D341Med (cell line): ENCODE measurements at regions not wholly inside any gene's neighbourhood (a gene's known extent, or its start where the extent isn't known, plus 50 kb on each side); places are given as distances from the start of the nearest gene placed in this dataset.
A peak's percentile ranks its signal among the peaks of the same experiment; 100 is the strongest.
"Not testable (repeated sequence)": the region's sequence is repeated elsewhere in the genome, so short reads cannot be mapped to it uniquely, and the experiment has no call there.

Experiments used
- DNase-seq: peaks from one replicate; pipeline ENCODE4 v3.0.0; 2012; ENCODE audit warnings: low spot score

DNA sequence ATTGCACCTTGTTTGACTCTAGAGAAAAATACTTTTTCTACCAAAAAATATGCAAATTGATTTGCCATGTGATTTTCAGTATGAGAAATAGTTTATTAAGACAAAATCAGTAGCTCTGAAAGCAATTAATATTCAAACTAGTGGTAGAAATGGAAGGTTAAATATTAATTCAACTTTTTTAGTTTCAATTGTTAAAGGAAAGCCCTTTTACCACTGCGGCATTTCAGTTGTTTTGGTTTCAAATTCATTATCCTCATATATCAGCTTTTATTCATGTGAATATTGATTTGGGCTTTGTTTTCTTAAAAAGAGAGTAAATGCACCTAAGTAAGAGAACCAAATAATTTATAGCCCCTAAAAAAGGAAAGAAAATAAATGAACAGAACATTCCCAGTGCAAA lies 660.6 kb upstream of the CHD1 start:
- no peak for DNase-seq

- no peak for DNase-seq
Observed at GRCh38 chr5:99587983-99588382, 659.2 kb upstream of the CHD1 start.

DNA sequence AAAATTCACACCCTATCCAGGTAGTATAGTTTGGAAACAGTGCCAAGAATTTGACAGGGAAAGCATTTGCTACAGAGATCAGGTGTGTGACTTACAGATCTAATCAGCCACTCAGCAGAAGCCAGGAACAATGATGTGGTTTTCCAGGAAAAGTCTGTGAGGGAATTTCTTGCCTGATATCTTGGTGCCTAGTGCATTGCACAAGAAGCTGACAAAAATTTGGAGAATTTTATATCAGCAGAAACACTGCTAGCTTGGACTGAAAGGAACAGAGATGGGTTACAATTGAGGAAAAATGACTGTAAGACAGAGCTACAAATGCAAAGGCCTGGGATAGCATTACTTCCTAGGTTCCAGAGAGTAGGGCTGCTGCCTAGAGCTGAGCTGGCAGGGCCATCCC lies 658.1 kb upstream of the CHD1 start:
- DNase-seq = no peak

DNA sequence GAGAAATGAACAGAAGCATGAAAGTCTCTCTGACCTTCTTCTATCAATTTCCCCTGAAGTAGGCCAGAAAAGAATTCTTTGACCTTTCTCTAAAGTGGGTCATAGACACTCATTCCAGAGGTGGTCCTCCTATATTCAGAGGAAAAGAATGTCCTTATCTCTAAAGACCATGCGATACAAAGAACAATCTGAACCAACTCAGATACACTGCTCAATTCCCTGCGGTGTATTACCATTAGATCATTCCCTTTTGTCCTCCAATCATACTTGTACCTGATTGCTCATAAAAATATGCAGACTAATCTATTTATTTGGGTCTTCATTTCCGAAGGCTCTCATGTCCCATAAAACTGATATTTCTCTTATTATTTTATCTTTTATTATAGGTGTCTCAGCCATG lies 652.4 kb upstream of the CHD1 start:
- not testable (repeated sequence) for DNase-seq

GRCh38 chr5:99562937-99563627 lies 634.3 kb upstream of the CHD1 start:
- not testable (repeated sequence) for DNase-seq

DNA sequence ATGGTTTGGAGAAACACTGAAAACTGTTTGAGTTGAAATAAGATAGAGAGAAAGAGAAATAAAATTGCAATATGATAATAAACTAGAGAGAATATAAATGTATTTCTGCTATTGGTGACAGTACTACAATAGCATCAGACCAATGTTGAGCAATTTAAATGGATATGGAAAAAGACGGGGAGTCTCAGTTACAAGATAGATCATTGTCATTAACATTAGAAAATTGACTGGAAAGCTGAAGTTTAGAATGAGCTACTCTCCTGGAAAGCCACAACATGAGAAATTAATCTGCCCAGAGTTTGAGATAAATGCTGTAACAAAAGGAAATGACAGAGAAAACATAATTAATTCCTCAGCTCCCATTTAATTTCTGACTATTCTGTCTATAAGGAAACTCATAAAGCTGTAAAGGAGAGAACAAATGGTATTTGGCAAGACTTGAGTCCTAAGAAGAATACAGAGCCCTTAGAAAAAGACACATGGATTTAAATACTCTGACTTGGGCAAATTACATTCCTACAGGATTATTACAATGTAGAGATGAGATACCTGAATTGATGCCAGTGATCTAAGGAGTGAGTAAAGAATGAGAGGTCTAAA lies 624.5 kb upstream of the CHD1 start:
- DNase-seq = no peak

DNA sequence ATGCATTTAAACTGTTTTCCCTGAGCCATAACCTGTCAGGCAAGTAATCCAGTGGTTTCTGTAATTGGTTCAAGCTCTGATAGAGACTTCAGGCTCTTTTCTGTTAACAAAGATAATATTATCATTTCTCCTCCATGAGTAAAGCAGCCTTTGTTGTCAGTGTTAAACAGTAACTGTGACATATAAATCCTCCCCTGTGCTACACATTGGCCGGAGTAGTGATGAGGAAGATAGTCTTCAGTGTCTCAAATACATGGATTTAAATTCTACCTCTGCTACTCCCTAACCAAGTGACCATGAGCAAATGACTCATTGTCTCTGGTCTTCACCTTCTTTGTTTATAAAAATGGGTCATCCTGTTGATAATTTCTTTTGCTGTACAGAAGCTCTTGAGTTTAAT lies 615.5 kb upstream of the CHD1 start:
- DNase-seq = no peak

GRCh38 chr5:99543841-99544240 lies 615.0 kb upstream of the CHD1 start:
- DNase-seq = no peak

DNA sequence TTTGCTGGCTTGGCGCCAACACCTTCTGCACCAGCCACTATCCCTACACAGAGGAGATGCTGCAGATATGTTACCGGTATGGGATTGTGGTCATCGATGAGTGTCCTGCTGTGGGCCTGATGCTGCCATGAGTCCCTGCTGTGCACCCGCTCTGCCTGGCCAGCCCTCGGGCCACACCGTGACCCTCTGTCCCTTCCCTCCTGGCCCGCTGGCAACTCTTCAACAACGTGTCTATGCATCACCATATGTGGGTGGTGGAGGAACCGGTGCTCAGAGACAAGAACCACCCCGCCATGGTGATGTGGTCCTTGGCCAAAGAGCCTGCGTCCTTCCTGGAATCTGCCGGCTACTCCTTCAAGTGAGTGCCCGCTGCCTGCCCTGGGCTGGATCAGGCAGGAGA lies 605.4 kb upstream of the CHD1 start:
- not testable (repeated sequence) for DNase-seq

DNA sequence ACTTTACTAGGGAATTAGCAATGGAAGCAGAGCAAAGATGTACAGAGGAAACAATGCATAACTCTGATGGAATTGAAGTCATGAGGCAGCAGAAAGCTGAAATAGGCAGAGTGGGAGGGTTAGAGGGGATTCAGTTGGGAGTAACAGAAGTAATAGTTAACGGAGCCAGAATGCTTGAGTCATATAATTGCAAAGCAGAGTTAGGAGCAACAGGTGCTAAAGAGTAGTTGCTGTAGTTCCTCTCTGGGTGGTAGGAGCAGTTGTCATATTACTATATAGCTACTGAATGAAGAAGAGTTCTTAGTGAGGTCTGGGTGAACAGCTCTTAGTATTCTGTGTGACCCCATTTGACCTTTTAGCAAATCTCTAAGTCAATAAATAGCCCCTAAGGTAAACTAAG lies 592.9 kb upstream of the CHD1 start:
- DNase-seq = not testable (repeated sequence)

DNA sequence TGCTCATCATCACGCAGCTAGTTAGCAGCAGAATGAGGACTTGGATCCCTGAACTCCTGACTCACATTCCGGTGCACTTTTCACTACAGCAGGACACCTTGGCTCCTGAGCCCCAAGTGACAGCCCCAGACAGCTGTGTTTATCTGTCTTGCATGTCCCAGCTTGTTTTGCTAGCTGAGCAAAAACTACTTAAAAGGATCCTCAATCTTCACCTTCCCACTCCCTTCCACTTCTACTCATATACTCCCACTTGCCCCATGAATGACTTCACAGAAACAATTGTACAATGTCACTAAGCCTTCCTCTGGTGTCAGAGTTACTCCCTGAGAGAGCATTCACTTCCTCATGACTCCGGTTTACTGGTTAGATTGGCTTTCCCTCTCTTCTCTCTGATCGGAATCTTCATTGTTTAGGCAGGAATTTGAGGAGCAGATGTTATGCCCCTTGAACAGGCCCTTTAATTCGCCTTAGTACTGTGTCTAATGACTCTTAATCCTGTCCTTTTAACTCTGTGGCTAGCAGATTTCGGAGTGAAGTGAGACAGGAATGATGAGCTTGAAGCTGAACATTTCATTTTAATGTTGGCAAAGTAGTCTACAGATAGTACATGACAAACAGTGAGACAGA lies 587.2 kb upstream of the CHD1 start:
- peak; percentile 14 for DNase-seq

- DNase-seq = not testable (repeated sequence)
Observed at GRCh38 chr5:99510237-99510866, 581.5 kb upstream of the CHD1 start.

DNA sequence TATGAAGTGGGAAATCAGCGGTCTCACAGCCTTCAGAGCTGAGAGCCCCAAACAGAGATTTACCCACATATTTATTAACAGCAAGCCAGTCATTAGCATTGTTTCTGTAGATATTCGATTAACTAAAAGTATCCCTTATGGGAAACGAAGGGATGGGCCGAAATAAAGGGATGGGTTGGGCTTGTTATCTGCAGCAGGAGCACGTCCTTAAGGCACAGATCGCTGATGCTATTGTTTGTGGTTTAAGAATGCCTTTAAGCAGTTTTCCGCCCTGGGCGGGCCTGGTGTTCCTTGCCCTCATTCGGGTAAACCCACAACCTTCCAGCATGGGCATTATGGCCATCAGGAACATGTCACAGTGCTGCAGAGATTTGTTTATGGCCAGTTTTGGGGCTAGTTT lies 580.3 kb upstream of the CHD1 start:
- not testable (repeated sequence) for DNase-seq

- DNase-seq = not testable (repeated sequence)
Observed at GRCh38 chr5:99495456-99495855, 566.6 kb upstream of the CHD1 start.

- not testable (repeated sequence) for DNase-seq
Observed at GRCh38 chr5:99478450-99478849, 549.6 kb upstream of the CHD1 start.

DNA sequence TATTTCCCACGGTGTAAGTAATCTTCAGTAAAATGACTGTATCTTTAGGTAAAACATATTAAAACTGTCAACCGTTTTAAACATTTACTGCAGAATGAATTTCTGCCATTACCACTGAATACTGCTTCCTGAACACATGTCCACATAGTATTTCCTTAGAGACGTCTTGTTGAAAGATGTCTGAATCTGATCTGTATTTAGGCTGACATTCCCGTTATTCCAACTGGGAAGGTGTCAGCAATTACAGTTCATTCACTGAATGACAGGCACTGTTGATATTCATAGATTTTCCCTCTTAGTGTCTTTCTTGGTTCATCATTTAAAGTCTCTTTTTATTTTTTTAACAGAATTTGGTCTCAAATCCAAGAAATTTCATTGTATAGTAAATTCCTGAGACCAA lies 544.5 kb upstream of the CHD1 start:
- not testable (repeated sequence) for DNase-seq

DNA sequence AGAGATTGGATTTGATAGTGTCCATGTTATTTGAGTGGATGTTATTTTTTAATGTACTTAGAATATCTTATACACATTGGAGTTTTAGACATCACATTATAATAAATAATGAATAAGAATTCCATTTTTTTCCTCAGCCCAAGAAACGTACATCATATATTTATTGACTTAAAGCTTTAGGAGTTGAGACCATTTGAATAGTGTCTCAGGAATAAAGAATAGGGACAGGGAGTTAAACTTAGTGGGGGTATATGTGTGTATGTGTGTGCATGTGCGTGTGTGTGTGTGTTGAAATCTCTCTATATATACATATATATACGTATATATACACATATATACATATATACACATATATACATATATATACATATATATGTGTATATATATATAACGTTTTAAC lies 542.9 kb upstream of the CHD1 start:
- DNase-seq = not testable (repeated sequence)

DNA sequence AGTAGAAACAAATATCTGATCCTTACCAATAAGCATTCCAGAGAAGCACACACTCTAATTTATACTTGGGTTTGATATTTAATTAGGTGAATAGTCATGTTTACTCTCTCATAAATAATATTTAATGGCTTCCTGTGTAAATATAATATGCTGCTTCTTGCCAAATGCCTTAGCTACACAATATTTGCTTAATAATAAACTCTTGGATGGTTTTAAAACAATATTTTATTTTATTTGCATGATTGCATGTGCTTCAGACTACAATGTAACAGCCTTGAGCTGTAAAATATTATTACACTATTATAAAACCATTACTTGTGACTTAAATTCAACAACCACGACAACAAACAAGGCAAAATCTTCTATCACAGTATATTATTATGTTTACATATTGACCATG lies 542.4 kb upstream of the CHD1 start:
- DNase-seq = not testable (repeated sequence)

- not testable (repeated sequence) for DNase-seq
Observed at GRCh38 chr5:99470636-99471035, 541.8 kb upstream of the CHD1 start.

DNA sequence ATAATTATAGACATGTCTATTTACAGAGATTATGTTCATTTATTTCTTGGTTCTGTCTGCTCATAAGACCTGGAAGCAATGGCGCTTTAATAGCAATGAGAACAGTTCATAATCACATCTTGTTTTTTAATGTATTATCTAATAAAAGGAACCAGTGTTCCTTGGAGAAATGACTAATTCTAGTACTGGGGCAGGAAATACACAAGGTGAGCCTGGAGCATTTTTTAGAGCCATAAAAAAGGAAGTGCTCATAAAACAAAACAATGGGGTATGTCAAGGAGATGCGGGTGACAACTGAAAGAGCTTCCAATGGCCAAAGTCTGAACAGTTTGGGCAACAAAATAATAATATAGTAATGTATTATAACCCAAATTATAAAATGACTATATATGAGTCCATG lies 531.9 kb upstream of the CHD1 start:
- DNase-seq = no peak

DNA sequence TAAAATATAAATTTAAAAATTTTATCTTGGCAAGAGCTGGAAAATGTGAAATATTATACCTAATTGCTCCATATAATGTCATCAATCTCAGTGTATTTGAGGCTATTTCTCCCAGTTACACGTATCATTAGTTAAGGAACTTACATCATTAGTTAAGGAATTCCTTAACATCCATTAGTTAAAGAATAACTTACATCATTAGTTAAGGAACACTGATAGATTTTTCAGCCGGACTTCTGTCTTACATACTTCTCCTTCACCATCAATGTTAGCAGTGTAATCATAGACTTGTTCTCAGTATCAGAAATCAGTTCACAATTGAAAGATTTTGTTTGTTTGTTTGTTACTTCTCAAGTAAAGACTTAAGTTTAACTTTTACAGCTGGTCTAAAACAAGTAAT lies 524.4 kb upstream of the CHD1 start:
- no peak for DNase-seq

DNA sequence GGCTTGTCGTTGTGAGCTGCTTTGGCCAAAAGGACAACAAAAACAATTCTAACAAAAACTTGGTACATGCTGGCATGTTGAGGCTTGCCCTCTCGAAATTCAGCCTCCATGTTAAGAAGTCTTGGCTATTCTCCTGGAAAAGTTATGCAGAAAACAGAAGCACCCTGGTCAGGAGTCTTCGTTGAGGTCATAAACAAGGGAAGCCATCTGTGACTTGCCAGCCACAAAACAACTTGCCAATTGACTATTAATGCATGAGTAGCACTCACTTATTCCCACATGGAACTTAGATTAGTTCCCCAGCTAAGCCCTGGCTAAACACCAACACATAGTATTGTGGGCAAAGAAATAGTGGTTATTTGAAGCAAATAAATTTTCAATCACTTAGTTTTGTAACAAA lies 521.0 kb upstream of the CHD1 start:
- no peak for DNase-seq

DNA sequence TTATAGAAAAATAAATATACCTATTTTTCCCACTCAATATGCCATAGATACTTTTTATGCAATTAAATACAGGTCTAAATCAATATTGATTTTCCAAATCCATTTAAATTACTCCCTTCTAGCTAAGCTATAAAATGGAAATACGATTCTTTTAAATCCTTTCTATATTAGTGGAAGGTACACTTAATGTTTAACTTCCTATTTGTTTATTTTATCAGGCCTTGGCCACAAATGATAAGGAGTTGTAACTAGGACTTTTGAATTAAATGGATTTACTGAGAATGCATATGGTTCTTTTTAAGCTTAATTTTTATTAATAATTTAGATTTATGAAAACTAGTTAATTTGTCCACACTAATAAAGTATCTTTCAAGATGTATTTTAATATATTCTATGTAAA lies 517.0 kb upstream of the CHD1 start:
- no peak for DNase-seq
